GM12865 (cell line): ENCODE measurements at regions not wholly inside any gene's neighbourhood (a gene's known extent, or its start where the extent isn't known, plus 50 kb on each side); places are given as distances from the start of the nearest gene placed in this dataset.
"Not testable (repeated sequence)": the region's sequence is repeated elsewhere in the genome, so short reads cannot be mapped to it uniquely, and the experiment has no call there.

ENCODE experiments used
- DNase-seq: peaks from one replicate; pipeline ENCODE4 v3.0.0; 2010; ENCODE audit warnings: low read depth
- H3K4me3 ChIP-seq: 2 replicates; pipeline ENCODE4 v1.5.1; 2011; ENCODE audit warnings: mild to moderate bottlenecking, low read depth, low read length, control low read depth
- CTCF ChIP-seq: IDR thresholded peaks from 2 replicates; pipeline ENCODE4 v1.5.1; 2011; ENCODE audit warnings: low read length, control low read depth, low read depth, inconsistent platforms; ENCODE audit not compliant: insufficient read depth; ENCODE audit errors: missing control alignments

- TF ChIP-seq CTCF: no peak
- H3K4me3 ChIP-seq: no peak overlapping the region
- no peak for DNase-seq
Observed at GRCh38 chr15:61342390-61342789, 113.3 kb upstream of the RORA start.

- no peak for DNase-seq
- no peak overlapping the region for H3K4me3 ChIP-seq
- no peak for TF ChIP-seq CTCF
Observed at GRCh38 chr15:61339516-61339915, 110.4 kb upstream of the RORA start.

GRCh38 chr15:61337541-61337940, 108.4 kb upstream of the RORA start:
- no peak overlapping the region for H3K4me3 ChIP-seq
- no peak for TF ChIP-seq CTCF
- DNase-seq: no peak

GRCh38 chr15:61336026-61336638, 107.0 kb upstream of the RORA start:
- no peak for DNase-seq
- TF ChIP-seq CTCF: no peak
- no peak overlapping the region for H3K4me3 ChIP-seq

GRCh38 chr15:61334714-61335113, 105.6 kb upstream of the RORA start:
- DNase-seq, H3K4me3 ChIP-seq: not testable (repeated sequence)

GRCh38 chr15:61331019-61331418, 101.9 kb upstream of the RORA start:
- H3K4me3 ChIP-seq: no peak overlapping the region
- TF ChIP-seq CTCF: no peak

GRCh38 chr15:61327019-61327631, 98.0 kb upstream of the RORA start:
- no peak for TF ChIP-seq CTCF
- DNase-seq: peak; percentile 36
- no peak overlapping the region for H3K4me3 ChIP-seq

More at GRCh38 chr15:61331019-61331418, 101.9 kb upstream of the RORA start:
- DNase-seq: no peak
